Transverse colon (tissue), 4 donors: ENCODE measurements at regions not wholly inside any gene's neighbourhood (a gene's known extent, or its start where the extent isn't known, plus 50 kb on each side); places are given as distances from the start of the nearest gene placed in this dataset.

ENCODE experiments used
- DNase-seq: peaks from one replicate; pipeline ENCODE4 v3.0.0-alpha.2; 2019
- H3K27ac ChIP-seq, 4 donors: fragments of 200-600 bp; sonication (generic); 2 replicates each; pipeline ENCODE4 v1.5.1; 2016 to 2018; ENCODE audit warnings: inconsistent platforms in 4 of 4
- H3K27me3 ChIP-seq: fragments of 200-600 bp; sonication (generic); 2 replicates; pipeline ENCODE4 v1.5.1; 2017; ENCODE audit warnings: inconsistent platforms
- H3K36me3 ChIP-seq, 4 donors: fragments of 200-600 bp; sonication (generic); 2 replicates each; pipeline ENCODE4 v1.5.1; 2017 to 2019; ENCODE audit warnings: inconsistent platforms in 4 of 4
- H3K4me1 ChIP-seq, 4 donors: fragments of 200-600 bp; sonication (generic); 2 replicates each; pipeline ENCODE4 v1.5.1; 2017 to 2020; ENCODE audit warnings: inconsistent platforms in 4 of 4
- H3K4me3 ChIP-seq, 4 donors: fragments of 200-600 bp; sonication (generic); 1 replicate in 1 of 4; 2 replicates in 3 of 4; pipeline versions ENCODE4 v1.5.1 to v1.6.1; 2017 to 2019; ENCODE audit warnings: inconsistent platforms in 4 of 4
- H3K9me3 ChIP-seq, 2 donors: fragments of 200-600 bp; sonication (generic); 2 replicates each; pipeline ENCODE4 v1.5.1; 2017 to 2019; ENCODE audit warnings: inconsistent platforms in 2 of 2
- CTCF ChIP-seq, 5 experiments: fragments of 200-600 bp in 3 of 5; fragments of 450-650 bp in 2 of 5; sonication (generic) in 3 of 5; IDR thresholded peaks; 1 replicate in 2 of 5; 2 replicates in 3 of 5; pipeline ENCODE4 v1.5.1; 2016 to 2017; ENCODE audit warnings: antibody characterized with exemption in 5 of 5, inconsistent platforms in 3 of 5, mild to moderate bottlenecking in 2 of 5, moderate library complexity in 1 of 5
- EP300 ChIP-seq: sonication (generic); formaldehyde crosslinking; IDR thresholded peaks from one replicate; pipeline ENCODE4 v1.6.1; 2017; ENCODE audit warnings: antibody characterized with exemption, low read depth
- POLR2A ChIP-seq: fragments of 450-650 bp; IDR thresholded peaks from one replicate; pipeline ENCODE4 v1.6.1; 2016; ENCODE audit warnings: antibody characterized with exemption, mild to moderate bottlenecking, moderate library complexity
- POLR2AphosphoS5 ChIP-seq, 3 donors: sonication (generic); formaldehyde crosslinking; IDR thresholded peaks; one replicate each; pipeline ENCODE4 v1.6.1; 2016; ENCODE audit warnings: antibody characterized with exemption in 3 of 3
- WGBS, 2 donors: methylation state at CpG; one replicate each; pipeline ENCODE4 v1.1.5; 2018; ENCODE audit warnings: low coverage in 1 of 2; 5-methylcytosine and 5-hydroxymethylcytosine counted together
- in situ Hi-C, 4 donors: fragments of 200-750 bp; cut with MboI; loops; one replicate each; pipeline versions ENCODE4 v1.15.0 to v1.15.1; 2017; ENCODE audit warnings: low sequenced_read_pairs in 3 of 4, low pct_ligation_motif_present in 1 of 4, low pct_unique_long_range_greater_than_20kb in 1 of 4
- intact Hi-C: fragments of 100-400 bp; cut with DNase I; formaldehyde crosslinking; loops from one replicate; pipeline ENCODE4 v1.15.1; 2023; ENCODE audit warnings: low total_unique reads

- DNase-seq, result no peak
- Histone ChIP-seq H3K27ac (no peak overlapping the region), H3K4me3 (no peak overlapping the region), H3K4me1 (no peaks in the 10 kb centered on the region), H3K36me3 (no peaks in the 10 kb centered on the region), H3K27me3 (no peaks in the 10 kb centered on the region), H3K9me3 (no peaks in the 10 kb centered on the region)
- intact Hi-C loops (no loop called here), in situ Hi-C loops (no loop called here)
- 76 to 82% methylated on average over 1 of the region's 1 CpG for WGBS, 2 donors
- TF ChIP-seq POLR2A (no peak), CTCF (IDR thresholded peaks at IDR 0.05) (no peak), EP300 (no peak), POLR2AphosphoS5 (IDR thresholded peaks at IDR 0.05) (no peak)
These were observed 337.1 kb upstream of the SGCD start for GRCh38 chr5:155989879-155990278.

GRCh38 chr5:155996123-155996522 is 330.8 kb upstream of the SGCD start:
- H3K27me3 ChIP-seq, result no peaks in the 10 kb centered on the region
- WGBS, 2 donors, result 91 to 94% methylated on average over 5 of the region's 5 CpGs
- no peak overlapping the region for H3K27ac ChIP-seq
- DNase-seq, result no peak
- H3K36me3 ChIP-seq, result no peaks in the 10 kb centered on the region
- no peak for TF ChIP-seq POLR2AphosphoS5 (IDR thresholded peaks at IDR 0.05)
- no peak for TF ChIP-seq CTCF (IDR thresholded peaks at IDR 0.05)
- TF ChIP-seq POLR2A, result no peak
- no peak for TF ChIP-seq EP300
- in situ Hi-C loops (no loop called here), intact Hi-C loops (no loop called here)
- no peaks in the 10 kb centered on the region for H3K9me3 ChIP-seq
- H3K4me3 ChIP-seq, result no peak overlapping the region
- H3K4me1 ChIP-seq, result no peaks in the 10 kb centered on the region

- H3K27me3 ChIP-seq, result no peaks in the 10 kb centered on the region
- WGBS, 2 donors, result 78% methylated on average over 2 of the region's 2 CpGs; no CpG with 5 or more reads in 1 of the 2 donors
- no peak for DNase-seq
- in situ Hi-C loops, result no loop called here
- TF ChIP-seq POLR2A (no peak), CTCF (IDR thresholded peaks at IDR 0.05) (no peak), EP300 (no peak), POLR2AphosphoS5 (IDR thresholded peaks at IDR 0.05) (no peak)
- no peaks in the 10 kb centered on the region for H3K36me3 ChIP-seq
- H3K4me3 ChIP-seq, result no peak overlapping the region
- H3K27ac ChIP-seq, result no peak overlapping the region
- intact Hi-C loops, result no loop called here
- H3K4me1 ChIP-seq, result no peaks in the 10 kb centered on the region
- H3K9me3 ChIP-seq, result no peaks in the 10 kb centered on the region
These were observed 328.7 kb upstream of the SGCD start for GRCh38 chr5:155998257-155998656.

GRCh38 chr5:156000115-156000514 is 326.8 kb upstream of the SGCD start:
- H3K27me3 ChIP-seq, result no peaks in the 10 kb centered on the region
- intact Hi-C loops, result no loop called here
- DNase-seq, result no peak
- H3K4me1 ChIP-seq, result no peaks in the 10 kb centered on the region
- H3K9me3 ChIP-seq, result no peaks in the 10 kb centered on the region
- in situ Hi-C loops, result no loop called here
- 80 to 100% methylated on average over 1 of the region's 1 CpG for WGBS, 2 donors
- H3K27ac ChIP-seq, result no peak overlapping the region
- H3K36me3 ChIP-seq, result no peaks in the 10 kb centered on the region
- TF ChIP-seq EP300, result no peak
- TF ChIP-seq CTCF (IDR thresholded peaks at IDR 0.05), result no peak
- TF ChIP-seq POLR2A, result no peak
- no peak for TF ChIP-seq POLR2AphosphoS5 (IDR thresholded peaks at IDR 0.05)
- no peak overlapping the region for H3K4me3 ChIP-seq
